Neuronal stem cell (in vitro differentiated cells): ENCODE measurements at regions not wholly inside any gene's neighbourhood (a gene's known extent, or its start where the extent isn't known, plus 50 kb on each side); places are given as distances from the start of the nearest gene placed in this dataset.

Source experiments
- DNase-seq: peaks from one replicate; pipeline ENCODE4 v3.0.0-alpha.2; 2013; ENCODE audit warnings: low spot score
- H2AFZ ChIP-seq: one replicate; pipeline ENCODE4 v1.6.1; 2013; ENCODE audit warnings: mild to moderate bottlenecking, low read length, inconsistent platforms
- H2AK5ac ChIP-seq: 2 replicates; pipeline ENCODE4 v1.6.1; 2013; ENCODE audit warnings: low read depth, mild to moderate bottlenecking, inconsistent platforms, low read length, moderate library complexity, mixed read lengths
- H2BK120ac ChIP-seq: 2 replicates; pipeline ENCODE4 v1.6.1; 2013; ENCODE audit warnings: low read depth, mild to moderate bottlenecking, inconsistent platforms, low read length, moderate library complexity, mixed read lengths
- H2BK12ac ChIP-seq: one replicate; pipeline ENCODE4 v1.6.1; 2013; ENCODE audit warnings: low read length, inconsistent platforms
- H2BK15ac ChIP-seq: 2 replicates; pipeline ENCODE4 v1.6.1; 2013; ENCODE audit warnings: mild to moderate bottlenecking, low read length, inconsistent platforms, mixed read lengths
- H2BK5ac ChIP-seq: one replicate; pipeline ENCODE4 v1.6.1; 2013; ENCODE audit warnings: inconsistent platforms, mild to moderate bottlenecking, low read length, moderate library complexity
- H3K14ac ChIP-seq: one replicate; pipeline ENCODE4 v1.6.1; 2013; ENCODE audit warnings: low read length, inconsistent platforms
- H3K18ac ChIP-seq: 2 replicates; pipeline ENCODE4 v1.6.1; 2013; ENCODE audit warnings: low read length, inconsistent platforms
- H3K23ac ChIP-seq: 2 replicates; pipeline ENCODE4 v1.6.1; 2013; ENCODE audit warnings: low read depth, mild to moderate bottlenecking, mixed read lengths, low read length, inconsistent platforms; ENCODE audit not compliant: poor library complexity
- H3K27ac ChIP-seq: replicated peaks from 3 replicates; pipeline ENCODE4 v1.5.1; 2013; ENCODE audit warnings: low read length, inconsistent platforms
- H3K27me3 ChIP-seq, 3 experiments: 2 replicates each; pipeline ENCODE4 v1.6.1; 2013; ENCODE audit warnings: low read length in 3 of 3, mild to moderate bottlenecking in 2 of 3, inconsistent platforms in 1 of 3, low read depth in 1 of 3, mixed read lengths in 1 of 3, moderate library complexity in 1 of 3; ENCODE audit not compliant: control insufficient read depth in 3 of 3, insufficient read depth in 3 of 3
- H3K36me3 ChIP-seq, 2 donors: replicated peaks in 1 of 2; 2 replicates each; pipeline ENCODE4 v1.6.1; 2013; ENCODE audit warnings: low read length in 2 of 2; ENCODE audit not compliant: control insufficient read depth in 2 of 2, insufficient read depth in 2 of 2
- H3K4ac ChIP-seq: 2 replicates; pipeline ENCODE4 v1.6.1; 2013; ENCODE audit warnings: inconsistent platforms, mild to moderate bottlenecking, low read length, moderate library complexity
- H3K4me1 ChIP-seq, 2 donors: 1 replicate in 1 of 2; 2 replicates in 1 of 2; pipeline ENCODE4 v1.6.1; 2013; ENCODE audit warnings: low read length in 2 of 2, low read depth in 1 of 2; ENCODE audit not compliant: control insufficient read depth in 2 of 2, insufficient read depth in 1 of 2
- H3K4me2 ChIP-seq: one replicate; pipeline ENCODE4 v1.6.1; 2013; ENCODE audit warnings: mild to moderate bottlenecking, low read length, inconsistent platforms; ENCODE audit not compliant: insufficient read depth, poor library complexity, severe bottlenecking
- H3K4me3 ChIP-seq, 2 donors: 2 replicates each; pipeline ENCODE4 v1.5.1; 2013; ENCODE audit warnings: low read length in 2 of 2, mild to moderate bottlenecking in 2 of 2, inconsistent platforms in 1 of 2, moderate library complexity in 1 of 2
- H3K79me1 ChIP-seq: one replicate; pipeline ENCODE4 v1.6.1; 2013; ENCODE audit warnings: low read depth, mild to moderate bottlenecking, inconsistent platforms, low read length, moderate library complexity
- H3K9ac ChIP-seq: one replicate; pipeline ENCODE4 v1.6.1; 2013; ENCODE audit warnings: mild to moderate bottlenecking, low read depth, low read length, inconsistent platforms; ENCODE audit not compliant: poor library complexity
- H3K9me3 ChIP-seq, 2 donors: replicated peaks in 1 of 2; 2 replicates each; pipeline versions ENCODE3 to v1.6.1; 2013; ENCODE audit warnings: low read length in 2 of 2, mild to moderate bottlenecking in 2 of 2, inconsistent platforms in 1 of 2, low read depth in 1 of 2, mixed read lengths in 1 of 2, moderate library complexity in 1 of 2; ENCODE audit not compliant: control insufficient read depth in 2 of 2, insufficient read depth in 1 of 2
- H4K8ac ChIP-seq: one replicate; pipeline ENCODE4 v1.6.1; 2013; ENCODE audit warnings: low read depth, mild to moderate bottlenecking, inconsistent platforms, low read length, moderate library complexity
- H4K91ac ChIP-seq: one replicate; pipeline ENCODE4 v1.6.1; 2013; ENCODE audit warnings: low read length, low read depth, mild to moderate bottlenecking, inconsistent platforms; ENCODE audit not compliant: poor library complexity
- WGBS, 2 donors: extraction: QIAGEN DNeasy Blood & Tissue Kit; methylation state at CpG; one replicate each; pipeline ENCODE4 v1.1.7; 2013; ENCODE audit warnings: missing lambda C conversion rate in 2 of 2, mixed read lengths in 1 of 2; ENCODE audit not compliant: insufficient read length in 2 of 2, insufficient replicate concordance in 1 of 2; ENCODE audit errors: extremely low coverage in 2 of 2; 5-methylcytosine and 5-hydroxymethylcytosine counted together

- no peak overlapping the region for H3K27ac ChIP-seq
- H3K9me3 ChIP-seq, result peaks cover 0 to 33% of the 10 kb centered on the region in 2 donors
- no peak overlapping the region for H3K9ac ChIP-seq
- H2BK120ac ChIP-seq, result no peak overlapping the region
- no peak overlapping the region for H2BK5ac ChIP-seq
- WGBS, 2 donors, result no CpG with 5 or more reads among the region's 1 CpG
- no peak overlapping the region for H3K4ac ChIP-seq
- H3K36me3 ChIP-seq, result no peaks in the 10 kb centered on the region
- H4K91ac ChIP-seq, result no peak overlapping the region
- no peak overlapping the region for H3K14ac ChIP-seq
- H2BK12ac ChIP-seq, result no peak overlapping the region
- H3K23ac ChIP-seq, result no peak overlapping the region
- H2BK15ac ChIP-seq, result no peak overlapping the region
- H3K27me3 ChIP-seq, result no peaks in the 10 kb centered on the region
- no peak overlapping the region for H3K4me2 ChIP-seq
- no peak overlapping the region for H4K8ac ChIP-seq
- H3K79me1 ChIP-seq, result no peaks in the 10 kb centered on the region
- no peak overlapping the region for H3K4me3 ChIP-seq
- H3K18ac ChIP-seq, result no peak overlapping the region
- no peaks in the 10 kb centered on the region for H3K4me1 ChIP-seq
- H2AK5ac ChIP-seq, result no peak overlapping the region
- H2AFZ ChIP-seq, result no peak overlapping the region
- no peak for DNase-seq
Observed at GRCh38 chr13:74866101-74866500, 615.9 kb downstream of the TBC1D4 start.

- no peak overlapping the region for H2AK5ac ChIP-seq
- no peak for DNase-seq
- no peak overlapping the region for H3K18ac ChIP-seq
- no peak overlapping the region for H2BK120ac ChIP-seq
- no peak overlapping the region for H3K14ac ChIP-seq
- H3K9me3 ChIP-seq, result peaks cover 0 to 33% of the 10 kb centered on the region in 2 donors
- H2BK15ac ChIP-seq, result no peak overlapping the region
- H2BK5ac ChIP-seq, result no peak overlapping the region
- no peaks in the 10 kb centered on the region for H3K4me1 ChIP-seq
- H3K23ac ChIP-seq, result no peak overlapping the region
- no peak overlapping the region for H3K27ac ChIP-seq
- no peak overlapping the region for H3K4ac ChIP-seq
- no peak overlapping the region for H2AFZ ChIP-seq
- no peak overlapping the region for H2BK12ac ChIP-seq
- no peaks in the 10 kb centered on the region for H3K79me1 ChIP-seq
- no peak overlapping the region for H3K4me2 ChIP-seq
- H4K91ac ChIP-seq, result no peak overlapping the region
- no peaks in the 10 kb centered on the region for H3K27me3 ChIP-seq
- no peaks in the 10 kb centered on the region for H3K36me3 ChIP-seq
- no peak overlapping the region for H4K8ac ChIP-seq
- no peak overlapping the region for H3K4me3 ChIP-seq
- H3K9ac ChIP-seq, result no peak overlapping the region
Observed at GRCh38 chr13:74865656-74866055, 616.3 kb downstream of the TBC1D4 start.

GRCh38 chr13:74860789-74861188 is 621.2 kb downstream of the TBC1D4 start:
- no peak overlapping the region for H3K4me3 ChIP-seq
- DNase-seq, result no peak
- no peaks in the 10 kb centered on the region for H3K79me1 ChIP-seq
- no peak overlapping the region for H4K8ac ChIP-seq
- no peak overlapping the region for H3K27ac ChIP-seq
- no peak overlapping the region for H3K23ac ChIP-seq
- peaks cover 0 to 3% of the 10 kb centered on the region in 2 donors for H3K9me3 ChIP-seq
- H2BK12ac ChIP-seq, result no peak overlapping the region
- no peak overlapping the region for H2BK120ac ChIP-seq
- no peak overlapping the region for H2AFZ ChIP-seq
- H3K4me2 ChIP-seq, result no peak overlapping the region
- H3K27me3 ChIP-seq, result no peaks in the 10 kb centered on the region
- H3K4ac ChIP-seq, result no peak overlapping the region
- no peak overlapping the region for H2AK5ac ChIP-seq
- H4K91ac ChIP-seq, result no peak overlapping the region
- H3K14ac ChIP-seq, result no peak overlapping the region
- no peak overlapping the region for H2BK15ac ChIP-seq
- no peaks in the 10 kb centered on the region for H3K36me3 ChIP-seq
- no peak overlapping the region for H3K18ac ChIP-seq
- no peak overlapping the region for H3K9ac ChIP-seq
- no CpG with 5 or more reads among the region's 1 CpG for WGBS, 2 donors
- no peaks in the 10 kb centered on the region for H3K4me1 ChIP-seq
- no peak overlapping the region for H2BK5ac ChIP-seq

GRCh38 chr13:74850893-74851292 is 631.1 kb downstream of the TBC1D4 start:
- no peak for DNase-seq
- H3K18ac ChIP-seq, result no peak overlapping the region
- no peak overlapping the region for H2BK12ac ChIP-seq
- no peak overlapping the region for H3K23ac ChIP-seq
- H3K27me3 ChIP-seq, result no peaks in the 10 kb centered on the region
- H3K4me1 ChIP-seq, result no peaks in the 10 kb centered on the region
- no peak overlapping the region for H4K8ac ChIP-seq
- peaks cover 4 to 15% of the 10 kb centered on the region in 2 donors for H3K9me3 ChIP-seq
- no peak overlapping the region for H3K4ac ChIP-seq
- no peak overlapping the region for H2BK120ac ChIP-seq
- no CpG with 5 or more reads among the region's 2 CpGs for WGBS, 2 donors
- no peak overlapping the region for H3K27ac ChIP-seq
- no peak overlapping the region for H2BK5ac ChIP-seq
- H4K91ac ChIP-seq, result no peak overlapping the region
- H3K14ac ChIP-seq, result no peak overlapping the region
- no peaks in the 10 kb centered on the region for H3K79me1 ChIP-seq
- no peak overlapping the region for H3K4me2 ChIP-seq
- no peak overlapping the region for H3K9ac ChIP-seq
- peak overlapping the region; percentile 34 for H2AFZ ChIP-seq
- H2AK5ac ChIP-seq, result no peak overlapping the region
- H3K4me3 ChIP-seq, result no peak overlapping the region
- no peak overlapping the region for H2BK15ac ChIP-seq
- H3K36me3 ChIP-seq, result no peaks in the 10 kb centered on the region
